Ishikawa (cell line): ENCODE measurements at regions not wholly inside any gene's neighbourhood (a gene's known extent, or its start where the extent isn't known, plus 50 kb on each side); places are given as distances from the start of the nearest gene placed in this dataset.

Experiments used
- EP300 ChIP-seq: IDR thresholded peaks from 2 replicates; pipeline ENCODE4 v1.6.1; 2012; ENCODE audit warnings: borderline replicate concordance
- TAF1 ChIP-seq: IDR thresholded peaks from 2 replicates; pipeline ENCODE4 v1.6.1; 2012; ENCODE audit warnings: low read depth, mild to moderate bottlenecking
- TCF12 ChIP-seq: IDR thresholded peaks from 2 replicates; pipeline ENCODE4 v1.6.1; 2012; ENCODE audit warnings: low read depth
- TF ChIP-seq, protein P1 (sequence below): IDR thresholded peaks from 2 replicates; pipeline ENCODE4 v1.6.1; 2012

DNA sequence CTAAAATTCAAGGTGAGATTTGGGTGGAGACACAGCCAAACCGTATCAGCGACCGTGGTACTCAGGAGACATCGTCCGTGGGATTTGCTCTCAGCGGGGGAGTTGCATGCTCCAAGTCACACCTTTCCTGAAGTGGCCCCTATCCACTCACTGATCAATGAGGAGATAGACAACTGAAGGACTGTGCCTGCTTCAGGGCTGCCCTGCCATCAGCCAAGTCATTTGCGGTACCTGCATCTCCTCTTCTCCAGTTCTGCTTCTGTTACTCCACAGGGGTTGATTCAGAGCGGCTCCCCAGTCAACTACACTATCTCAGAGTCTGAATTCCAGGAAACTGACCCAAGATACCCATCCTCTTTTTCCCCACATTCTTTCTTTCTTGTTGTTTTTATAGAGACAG, 184.1 kb downstream of the MREG start:
- TF ChIP-seq TCF12 (no peak), TAF1 (no peak), EP300 (no peak)
- TF ChIP-seq, protein P1, sequence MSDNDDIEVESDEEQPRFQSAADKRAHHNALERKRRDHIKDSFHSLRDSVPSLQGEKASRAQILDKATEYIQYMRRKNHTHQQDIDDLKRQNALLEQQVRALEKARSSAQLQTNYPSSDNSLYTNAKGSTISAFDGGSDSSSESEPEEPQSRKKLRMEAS: no peak
